IPS-11a (cell line): ENCODE measurements at regions not wholly inside any gene's neighbourhood (a gene's known extent, or its start where the extent isn't known, plus 50 kb on each side); places are given as distances from the start of the nearest gene placed in this dataset.

ENCODE experiments used
- H3K4me3 ChIP-seq: one replicate; pipeline ENCODE4 v1.5.1; 2013; ENCODE audit warnings: low read depth, low read length, control low read depth

- no peak overlapping the region for H3K4me3 ChIP-seq
Observed at GRCh38 chr7:42338231-42338915, 101.4 kb upstream of the GLI3 start.

GRCh38 chr7:42337225-42337905 lies 100.4 kb upstream of the GLI3 start:
- no peak overlapping the region for H3K4me3 ChIP-seq

GRCh38 chr7:42332605-42333222 lies 95.7 kb upstream of the GLI3 start:
- no peak overlapping the region for H3K4me3 ChIP-seq

- no peak overlapping the region for H3K4me3 ChIP-seq
Observed at GRCh38 chr7:42319631-42320030, 82.6 kb upstream of the GLI3 start.

GRCh38 chr7:42315631-42316030 lies 78.6 kb upstream of the GLI3 start:
- no peak overlapping the region for H3K4me3 ChIP-seq

GRCh38 chr7:42315103-42315502 lies 78.1 kb upstream of the GLI3 start:
- no peak overlapping the region for H3K4me3 ChIP-seq

GRCh38 chr7:42314696-42315095 lies 77.7 kb upstream of the GLI3 start:
- H3K4me3 ChIP-seq = no peak overlapping the region

- no peak overlapping the region for H3K4me3 ChIP-seq
Observed at GRCh38 chr7:42311195-42311594, 74.2 kb upstream of the GLI3 start.

- no peak overlapping the region for H3K4me3 ChIP-seq
Observed at GRCh38 chr7:42292991-42293521, 56.0 kb upstream of the GLI3 start.

GRCh38 chr7:42289473-42289872 lies 52.5 kb upstream of the GLI3 start:
- H3K4me3 ChIP-seq = no peak overlapping the region
